ENCODE measurements at regions not wholly inside any gene's neighbourhood (a gene's known extent, or its start where the extent isn't known, plus 50 kb on each side); places are given as distances from the start of the nearest gene placed in this dataset.

DNA sequence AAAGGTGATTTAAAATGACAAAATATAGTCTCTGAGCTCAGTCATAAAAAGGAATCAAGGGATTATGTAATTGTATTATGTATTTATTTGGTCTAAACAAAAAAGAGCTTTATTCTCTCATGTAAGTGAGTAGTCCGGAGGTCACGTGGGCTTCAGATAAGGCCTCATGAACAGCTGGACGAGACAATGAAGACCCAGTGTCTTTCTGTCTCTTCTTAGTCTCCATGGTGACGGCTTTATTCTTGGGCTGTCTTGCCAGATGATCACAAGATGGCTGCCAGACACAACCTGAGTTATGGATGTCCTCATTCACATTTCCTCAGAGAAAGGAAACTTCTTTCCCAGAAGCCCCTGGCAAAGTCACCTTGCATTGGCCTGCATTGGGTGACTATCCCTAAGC lies 98.6 kb downstream of the ARF6 start:
- 86% methylated on average over 4 of the region's 4 CpGs for WGBS
- no peak overlapping the region for H3K9ac ChIP-seq (ENCODE audit: low read depth in 1 of 2, low read length in 2 of 2)
- H3K36me3 ChIP-seq (ENCODE audit: control insufficient read depth in 4 of 4, insufficient read depth in 3 of 4, low read depth in 1 of 4, low read length in 3 of 4) = no peaks in the 10 kb centered on the region
- H3K27ac ChIP-seq (ENCODE audit: low read depth in 1 of 2, low read length in 2 of 2) = no peak overlapping the region
- peaks cover 7 to 26% (median 14%) of the 10 kb centered on the region in 4 donors for H3K4me1 ChIP-seq (ENCODE audit: control insufficient read depth in 4 of 4, insufficient read depth in 4 of 4, low read length in 3 of 4)
- H3K9me3 ChIP-seq (ENCODE audit: control insufficient read depth in 4 of 4, low read length in 3 of 4) = no peaks in the 10 kb centered on the region
- TF ChIP-seq SP1 (IDR thresholded peaks at IDR 0.05) (no peak), FOXA1 (IDR thresholded peaks at IDR 0.05) (no peak), GABPA (IDR thresholded peaks at IDR 0.05 in 1 of 2, conservative IDR thresholded peaks at IDR 0.05 in 1 of 2) (no peak), HNF4A (conservative IDR thresholded peaks at IDR 0.05) (no peak), JUND (IDR thresholded peaks at IDR 0.05) (no peak), NR2F2 (IDR thresholded peaks at IDR 0.05) (no peak), TAF1 (conservative IDR thresholded peaks at IDR 0.05) (no peak), RAD21 (IDR thresholded peaks at IDR 0.05) (no peak), FOXA2 (IDR thresholded peaks at IDR 0.05) (no peak), YY1 (IDR thresholded peaks at IDR 0.05) (no peak), HNF4G (IDR thresholded peaks at IDR 0.05) (no peak)
- TF ChIP-seq, protein P1, sequence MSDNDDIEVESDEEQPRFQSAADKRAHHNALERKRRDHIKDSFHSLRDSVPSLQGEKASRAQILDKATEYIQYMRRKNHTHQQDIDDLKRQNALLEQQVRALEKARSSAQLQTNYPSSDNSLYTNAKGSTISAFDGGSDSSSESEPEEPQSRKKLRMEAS (IDR thresholded peaks at IDR 0.05) = no peak
- TF ChIP-seq, protein P2, sequence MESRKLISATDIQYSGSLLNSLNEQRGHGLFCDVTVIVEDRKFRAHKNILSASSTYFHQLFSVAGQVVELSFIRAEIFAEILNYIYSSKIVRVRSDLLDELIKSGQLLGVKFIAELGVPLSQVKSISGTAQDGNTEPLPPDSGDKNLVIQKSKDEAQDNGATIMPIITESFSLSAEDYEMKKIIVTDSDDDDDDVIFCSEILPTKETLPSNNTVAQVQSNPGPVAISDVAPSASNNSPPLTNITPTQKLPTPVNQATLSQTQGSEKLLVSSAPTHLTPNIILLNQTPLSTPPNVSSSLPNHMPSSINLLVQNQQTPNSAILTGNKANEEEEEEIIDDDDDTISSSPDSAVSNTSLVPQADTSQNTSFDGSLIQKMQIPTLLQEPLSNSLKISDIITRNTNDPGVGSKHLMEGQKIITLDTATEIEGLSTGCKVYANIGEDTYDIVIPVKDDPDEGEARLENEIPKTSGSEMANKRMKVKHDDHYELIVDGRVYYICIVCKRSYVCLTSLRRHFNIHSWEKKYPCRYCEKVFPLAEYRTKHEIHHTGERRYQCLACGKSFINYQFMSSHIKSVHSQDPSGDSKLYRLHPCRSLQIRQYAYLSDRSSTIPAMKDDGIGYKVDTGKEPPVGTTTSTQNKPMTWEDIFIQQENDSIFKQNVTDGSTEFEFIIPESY (IDR thresholded peaks at IDR 0.05) = no peak
- TF ChIP-seq, protein P3, sequence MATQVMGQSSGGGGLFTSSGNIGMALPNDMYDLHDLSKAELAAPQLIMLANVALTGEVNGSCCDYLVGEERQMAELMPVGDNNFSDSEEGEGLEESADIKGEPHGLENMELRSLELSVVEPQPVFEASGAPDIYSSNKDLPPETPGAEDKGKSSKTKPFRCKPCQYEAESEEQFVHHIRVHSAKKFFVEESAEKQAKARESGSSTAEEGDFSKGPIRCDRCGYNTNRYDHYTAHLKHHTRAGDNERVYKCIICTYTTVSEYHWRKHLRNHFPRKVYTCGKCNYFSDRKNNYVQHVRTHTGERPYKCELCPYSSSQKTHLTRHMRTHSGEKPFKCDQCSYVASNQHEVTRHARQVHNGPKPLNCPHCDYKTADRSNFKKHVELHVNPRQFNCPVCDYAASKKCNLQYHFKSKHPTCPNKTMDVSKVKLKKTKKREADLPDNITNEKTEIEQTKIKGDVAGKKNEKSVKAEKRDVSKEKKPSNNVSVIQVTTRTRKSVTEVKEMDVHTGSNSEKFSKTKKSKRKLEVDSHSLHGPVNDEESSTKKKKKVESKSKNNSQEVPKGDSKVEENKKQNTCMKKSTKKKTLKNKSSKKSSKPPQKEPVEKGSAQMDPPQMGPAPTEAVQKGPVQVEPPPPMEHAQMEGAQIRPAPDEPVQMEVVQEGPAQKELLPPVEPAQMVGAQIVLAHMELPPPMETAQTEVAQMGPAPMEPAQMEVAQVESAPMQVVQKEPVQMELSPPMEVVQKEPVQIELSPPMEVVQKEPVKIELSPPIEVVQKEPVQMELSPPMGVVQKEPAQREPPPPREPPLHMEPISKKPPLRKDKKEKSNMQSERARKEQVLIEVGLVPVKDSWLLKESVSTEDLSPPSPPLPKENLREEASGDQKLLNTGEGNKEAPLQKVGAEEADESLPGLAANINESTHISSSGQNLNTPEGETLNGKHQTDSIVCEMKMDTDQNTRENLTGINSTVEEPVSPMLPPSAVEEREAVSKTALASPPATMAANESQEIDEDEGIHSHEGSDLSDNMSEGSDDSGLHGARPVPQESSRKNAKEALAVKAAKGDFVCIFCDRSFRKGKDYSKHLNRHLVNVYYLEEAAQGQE (IDR thresholded peaks at IDR 0.05) = no peak
- TF ChIP-seq, protein P4, sequence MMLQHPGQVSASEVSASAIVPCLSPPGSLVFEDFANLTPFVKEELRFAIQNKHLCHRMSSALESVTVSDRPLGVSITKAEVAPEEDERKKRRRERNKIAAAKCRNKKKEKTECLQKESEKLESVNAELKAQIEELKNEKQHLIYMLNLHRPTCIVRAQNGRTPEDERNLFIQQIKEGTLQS (IDR thresholded peaks at IDR 0.05) = no peak
- H3K27me3 ChIP-seq (ENCODE audit: control insufficient read depth in 4 of 4, insufficient read depth in 4 of 4, low read length in 3 of 4) = no peaks in the 10 kb centered on the region
- DNase-seq (ENCODE audit: low spot score) = no peak
- H3K4me3 ChIP-seq (ENCODE audit: low read depth in 1 of 3, low read length in 3 of 3) = no peak overlapping the region

DNA sequence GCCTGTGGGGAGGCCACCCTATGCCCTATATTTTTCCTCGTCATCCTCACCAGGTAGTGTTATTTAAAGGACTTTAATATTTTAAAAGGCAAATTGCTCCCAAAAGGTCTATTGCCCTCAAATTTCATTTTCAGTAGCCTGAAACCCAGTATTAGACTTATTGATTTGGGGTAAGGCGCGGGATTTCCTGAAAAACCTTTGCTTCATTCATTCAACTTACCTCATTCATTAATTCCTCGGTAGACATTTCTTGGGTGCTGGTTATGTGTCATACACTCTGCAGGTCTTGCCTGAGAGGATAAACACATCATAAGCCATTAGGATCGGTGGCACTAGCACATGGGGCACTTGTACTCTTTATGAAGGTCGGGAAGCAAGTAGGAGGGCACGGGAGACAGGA lies 99.2 kb downstream of the ARF6 start:
- H3K27me3 ChIP-seq (ENCODE audit: control insufficient read depth in 4 of 4, insufficient read depth in 4 of 4, low read length in 3 of 4) = no peaks in the 10 kb centered on the region
- no peak overlapping the region for H3K4me3 ChIP-seq (ENCODE audit: low read depth in 1 of 3, low read length in 3 of 3)
- no peaks in the 10 kb centered on the region for H3K9me3 ChIP-seq (ENCODE audit: control insufficient read depth in 4 of 4, low read length in 3 of 4)
- no peaks in the 10 kb centered on the region for H3K36me3 ChIP-seq (ENCODE audit: control insufficient read depth in 4 of 4, insufficient read depth in 3 of 4, low read depth in 1 of 4, low read length in 3 of 4)
- TF ChIP-seq, protein P2 (IDR thresholded peaks at IDR 0.05) = no peak
- TF ChIP-seq YY1 (IDR thresholded peaks at IDR 0.05) = no peak
- TF ChIP-seq, protein P4 (IDR thresholded peaks at IDR 0.05) = no peak
- TF ChIP-seq JUND (IDR thresholded peaks at IDR 0.05) = no peak
- TF ChIP-seq FOXA1 (IDR thresholded peaks at IDR 0.05) = no peak
- no peak for TF ChIP-seq FOXA2 (IDR thresholded peaks at IDR 0.05)
- DNase-seq (ENCODE audit: low spot score) = no peak
- H3K27ac ChIP-seq (ENCODE audit: low read depth in 1 of 2, low read length in 2 of 2) = peak overlapping the region; percentile 77
- H3K4me1 ChIP-seq (ENCODE audit: control insufficient read depth in 4 of 4, insufficient read depth in 4 of 4, low read length in 3 of 4) = peaks cover 7 to 20% (median 12%) of the 10 kb centered on the region in 4 donors
- no peak overlapping the region for H3K9ac ChIP-seq (ENCODE audit: low read depth in 1 of 2, low read length in 2 of 2)
- 97% methylated on average over 7 of the region's 7 CpGs for WGBS
